Endothelial cell of umbilical vein (primary cell): ENCODE measurements at regions not wholly inside any gene's neighbourhood (a gene's known extent, or its start where the extent isn't known, plus 50 kb on each side); places are given as distances from the start of the nearest gene placed in this dataset.

Experiments used
- CTCF ChIP-seq, 2 donors: IDR thresholded peaks; 1 replicate in 1 of 2; 2 replicates in 1 of 2; pipeline ENCODE4 v1.5.1; 2011; ENCODE audit warnings: low read length in 2 of 2, mild to moderate bottlenecking in 2 of 2, moderate library complexity in 2 of 2, control low read depth in 1 of 2, inconsistent platforms in 1 of 2, low read depth in 1 of 2; ENCODE audit not compliant: insufficient read depth in 1 of 2; ENCODE audit errors: extremely low read depth in 1 of 2
- EZH2 ChIP-seq: IDR thresholded peaks from 2 replicates; pipeline ENCODE4 v1.6.1; 2012; ENCODE audit warnings: borderline replicate concordance, low read depth, mild to moderate bottlenecking, moderate library complexity, low read length, inconsistent platforms; ENCODE audit not compliant: severe bottlenecking
- FOS ChIP-seq: IDR thresholded peaks from 2 replicates; pipeline ENCODE4 v1.6.1; 2011; ENCODE audit warnings: mild to moderate bottlenecking, low read length, moderate library complexity, borderline replicate concordance; ENCODE audit not compliant: insufficient read depth
- GATA2 ChIP-seq: IDR thresholded peaks from 2 replicates; pipeline ENCODE4 v1.7.0; 2011; ENCODE audit warnings: low read depth, mild to moderate bottlenecking, moderate library complexity, mixed read lengths, low read length; ENCODE audit not compliant: insufficient read length, insufficient read depth
- JUN ChIP-seq: IDR thresholded peaks from 2 replicates; pipeline ENCODE4 v1.6.1; 2011; ENCODE audit warnings: borderline replicate concordance, low read depth; ENCODE audit not compliant: insufficient read length, insufficient read depth
- MAX ChIP-seq: IDR thresholded peaks from 2 replicates; pipeline ENCODE4 v1.6.1; 2011; ENCODE audit not compliant: insufficient read depth, insufficient read length
- MYC ChIP-seq: IDR thresholded peaks from one replicate; pipeline ENCODE4 v1.6.1; 2011; ENCODE audit warnings: mild to moderate bottlenecking, low read depth, low read length
- POLR2A ChIP-seq: IDR thresholded peaks from 2 replicates; pipeline ENCODE4 v1.6.1; 2012; ENCODE audit warnings: low read depth, mild to moderate bottlenecking, control low read depth, low read length
- POLR2AphosphoS5 ChIP-seq: IDR thresholded peaks from 2 replicates; pipeline ENCODE4 v1.6.1; 2012; ENCODE audit warnings: low read depth, mild to moderate bottlenecking, control low read depth, low read length, moderate library complexity; ENCODE audit not compliant: insufficient read depth

- no peak for TF ChIP-seq EZH2
- TF ChIP-seq CTCF (IDR thresholded peaks at IDR 0.05; ENCODE audit: extremely low read depth in 1 of 2, insufficient read depth in 1 of 2, low read depth in 1 of 2, low read length in 2 of 2) = no peak
- no peak for TF ChIP-seq POLR2A
- TF ChIP-seq FOS = no peak
- TF ChIP-seq POLR2AphosphoS5 = no peak
- no peak for TF ChIP-seq MAX
- TF ChIP-seq JUN = no peak
- TF ChIP-seq MYC = no peak
- no peak for TF ChIP-seq GATA2
Measured at GRCh38 chr2:8421658-8422449, 260.0 kb upstream of the ID2 start.
